ENCODE measurements at regions not wholly inside any gene's neighbourhood (a gene's known extent, or its start where the extent isn't known, plus 50 kb on each side); places are given as distances from the start of the nearest gene placed in this dataset.

DNA sequence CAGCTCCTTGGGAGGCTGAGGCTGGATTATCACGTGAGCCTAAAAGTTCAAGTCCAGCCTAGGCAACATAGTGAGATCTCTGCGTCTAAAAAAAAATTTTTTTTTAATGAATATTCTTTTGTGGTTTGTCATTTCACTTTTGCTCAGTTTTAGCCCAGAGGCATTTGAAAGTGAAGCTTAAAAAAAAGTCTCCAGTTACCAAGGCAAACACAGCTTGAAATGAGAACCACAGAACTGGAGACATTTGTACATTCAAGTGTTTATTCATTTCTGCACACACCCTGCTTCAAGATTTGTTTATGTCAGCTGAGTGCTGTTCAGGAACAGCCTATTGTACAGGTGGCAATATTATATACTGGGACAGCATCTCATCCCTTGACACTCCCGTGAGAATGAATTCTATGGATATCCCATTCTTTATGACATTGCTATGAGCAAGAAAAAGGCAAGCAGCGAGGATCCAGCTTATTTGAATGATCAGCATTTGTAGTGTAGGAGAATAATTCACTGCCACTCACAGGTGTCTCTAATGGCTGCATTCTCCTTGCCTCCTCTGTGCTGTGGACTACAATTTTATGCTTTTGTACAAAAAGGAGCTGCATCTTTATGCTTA, 444.8 kb upstream of the GRM7 start:
- Histone ChIP-seq H3K9me3 (no peaks in the 10 kb centered on the region), H3K27me3 (replicated peaks; ENCODE audit: insufficient read depth) (no peaks in the 10 kb centered on the region), H3K27ac (no peak overlapping the region), H3K36me3 (no peaks in the 10 kb centered on the region), H3K4me3 (no peak overlapping the region), H3K4me1 (replicated peaks) (no peaks in the 10 kb centered on the region)
- intact Hi-C loops (cut with DNase I) = no loop called here
- no peak for DNase-seq (ENCODE audit: low spot score)
- TF ChIP-seq POLR2A (IDR thresholded peaks at IDR 0.05) (no peak), POLR2AphosphoS5 (IDR thresholded peaks at IDR 0.05) (no peak), CTCF (IDR thresholded peaks at IDR 0.05) (no peak)
- 71% methylated on average over 4 of the region's 4 CpGs for WGBS

DNA sequence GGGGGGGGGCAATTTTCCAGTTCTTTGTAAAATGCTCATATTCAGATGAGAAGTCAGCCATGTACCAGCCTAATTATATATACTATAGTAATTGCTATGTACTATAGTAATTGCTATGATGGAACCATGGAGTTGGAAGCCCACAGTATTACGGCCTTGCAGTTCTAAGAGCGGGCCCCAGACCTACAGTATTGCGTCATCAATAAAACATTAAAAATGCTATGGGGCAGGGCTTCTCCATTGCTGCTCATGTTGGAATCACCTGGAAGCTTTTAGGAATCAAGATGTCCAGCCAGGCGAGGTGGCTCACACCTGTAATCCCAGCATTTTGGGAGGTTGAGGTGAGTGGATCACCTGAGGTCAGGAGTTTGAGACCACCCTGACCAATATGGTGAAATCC, 443.7 kb upstream of the GRM7 start:
- H3K27me3 ChIP-seq (replicated peaks; ENCODE audit: insufficient read depth) = no peaks in the 10 kb centered on the region
- DNase-seq (ENCODE audit: low spot score) = no peak
- no peaks in the 10 kb centered on the region for H3K9me3 ChIP-seq
- H3K4me1 ChIP-seq (replicated peaks) = no peaks in the 10 kb centered on the region
- H3K27ac ChIP-seq = no peak overlapping the region
- H3K36me3 ChIP-seq = no peaks in the 10 kb centered on the region
- no peak overlapping the region for H3K4me3 ChIP-seq
- intact Hi-C loops (cut with DNase I) = no loop called here
- TF ChIP-seq CTCF (IDR thresholded peaks at IDR 0.05) (no peak), POLR2A (IDR thresholded peaks at IDR 0.05) (no peak), POLR2AphosphoS5 (IDR thresholded peaks at IDR 0.05) (no peak)
- WGBS = 82% methylated on average over 4 of the region's 4 CpGs

DNA sequence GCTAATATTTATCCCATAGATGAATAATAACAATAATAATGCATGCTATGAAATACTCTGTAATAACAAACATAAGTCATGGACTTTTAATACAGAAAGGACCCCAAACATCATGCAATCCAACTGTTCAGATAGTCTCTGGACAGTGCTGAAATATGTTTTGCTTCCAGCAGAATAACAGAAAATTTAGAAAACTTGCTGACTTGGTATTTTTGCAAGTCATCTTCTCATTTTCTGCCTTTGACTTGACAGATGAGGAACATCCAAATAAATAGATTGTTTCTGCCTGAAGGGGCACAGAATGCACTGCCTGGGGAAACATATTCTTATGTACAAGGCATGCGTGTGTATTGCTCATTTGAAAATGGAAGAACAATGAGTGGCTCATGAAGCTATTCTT, 442.4 kb upstream of the GRM7 start:
- H3K4me1 ChIP-seq (replicated peaks) = no peaks in the 10 kb centered on the region
- H3K27me3 ChIP-seq (replicated peaks; ENCODE audit: insufficient read depth) = no peaks in the 10 kb centered on the region
- no peak overlapping the region for H3K4me3 ChIP-seq
- no peak for TF ChIP-seq CTCF (IDR thresholded peaks at IDR 0.05)
- TF ChIP-seq POLR2AphosphoS5 (IDR thresholded peaks at IDR 0.05) = no peak
- no peak for TF ChIP-seq POLR2A (IDR thresholded peaks at IDR 0.05)
- H3K9me3 ChIP-seq = no peaks in the 10 kb centered on the region
- H3K36me3 ChIP-seq = no peaks in the 10 kb centered on the region
- H3K27ac ChIP-seq = no peak overlapping the region
- no peak for DNase-seq (ENCODE audit: low spot score)
- WGBS = 97% methylated on average over 1 of the region's 1 CpG
- intact Hi-C loops (cut with DNase I) = no loop called here

DNA sequence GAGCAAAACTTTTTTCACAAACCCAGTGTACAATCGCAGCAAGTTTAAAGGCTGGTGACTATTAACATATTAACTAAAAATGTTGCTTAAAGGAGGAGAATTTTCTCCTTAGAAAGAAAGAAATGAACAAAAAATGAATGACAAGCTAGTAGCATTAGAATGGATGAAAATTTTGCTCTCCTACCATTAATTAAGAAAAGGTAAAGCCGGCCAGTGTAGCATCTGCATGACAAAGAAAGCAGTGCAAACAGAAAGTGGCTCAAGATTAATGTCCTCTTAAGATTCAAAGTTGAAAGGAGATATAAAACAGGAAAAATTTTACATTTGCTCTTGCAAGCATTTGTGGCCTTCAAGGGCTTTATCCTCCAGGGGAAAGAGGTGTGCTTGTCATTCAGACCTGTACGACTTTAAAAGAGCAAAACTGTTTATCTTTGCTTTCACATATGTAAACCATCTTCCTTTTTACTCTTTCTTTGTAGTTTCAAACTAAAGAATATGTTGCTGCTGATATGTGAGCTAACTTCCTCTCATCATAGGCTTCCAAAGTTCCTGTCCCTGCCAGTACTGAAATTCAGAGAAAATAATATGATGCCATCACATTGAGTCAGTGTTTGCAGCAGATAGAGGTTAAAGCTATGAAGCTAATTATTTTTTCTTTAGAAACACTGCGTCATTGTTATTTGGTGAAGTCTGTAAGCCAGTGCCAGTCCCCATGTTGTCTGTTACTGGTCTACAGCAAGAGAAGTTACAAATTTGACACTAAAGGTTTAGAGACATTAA, 439.1 kb upstream of the GRM7 start:
- intact Hi-C loops (cut with DNase I) = no loop called here
- no peak for DNase-seq (ENCODE audit: low spot score)
- no peak overlapping the region for H3K4me3 ChIP-seq
- no peaks in the 10 kb centered on the region for H3K9me3 ChIP-seq
- H3K36me3 ChIP-seq = no peaks in the 10 kb centered on the region
- H3K27me3 ChIP-seq (replicated peaks; ENCODE audit: insufficient read depth) = no peaks in the 10 kb centered on the region
- H3K4me1 ChIP-seq (replicated peaks) = no peaks in the 10 kb centered on the region
- 53% methylated on average over 4 of the region's 4 CpGs for WGBS
- TF ChIP-seq POLR2A (IDR thresholded peaks at IDR 0.05) = no peak
- no peak for TF ChIP-seq CTCF (IDR thresholded peaks at IDR 0.05)
- no peak for TF ChIP-seq POLR2AphosphoS5 (IDR thresholded peaks at IDR 0.05)
- H3K27ac ChIP-seq = no peak overlapping the region

Measured in prostate gland (tissue), 2 donors.